Hepatocyte (in vitro differentiated cells): ENCODE measurements at regions not wholly inside any gene's neighbourhood (a gene's known extent, or its start where the extent isn't known, plus 50 kb on each side); places are given as distances from the start of the nearest gene placed in this dataset.

Source experiments
- EZH2 ChIP-seq: fragments of 200-600 bp; sonication (generic); IDR thresholded peaks from 2 replicates; pipeline ENCODE4 v1.6.1; 2016; ENCODE audit warnings: antibody characterized with exemption, mild to moderate bottlenecking, borderline replicate concordance
- EZH2phosphoT487 ChIP-seq: fragments of 200-600 bp; sonication (generic); IDR thresholded peaks from one replicate; pipeline ENCODE4 v1.6.1; 2018; ENCODE audit warnings: antibody characterized with exemption, mild to moderate bottlenecking, low read depth, moderate library complexity; ENCODE audit not compliant: unreplicated experiment, severe bottlenecking
- TF ChIP-seq, protein P1 (sequence below): fragments of 200-600 bp; sonication (generic); IDR thresholded peaks from 2 replicates; pipeline ENCODE4 v1.5.1; 2016; ENCODE audit warnings: antibody characterized with exemption, mild to moderate bottlenecking; ENCODE audit not compliant: poor library complexity

DNA sequence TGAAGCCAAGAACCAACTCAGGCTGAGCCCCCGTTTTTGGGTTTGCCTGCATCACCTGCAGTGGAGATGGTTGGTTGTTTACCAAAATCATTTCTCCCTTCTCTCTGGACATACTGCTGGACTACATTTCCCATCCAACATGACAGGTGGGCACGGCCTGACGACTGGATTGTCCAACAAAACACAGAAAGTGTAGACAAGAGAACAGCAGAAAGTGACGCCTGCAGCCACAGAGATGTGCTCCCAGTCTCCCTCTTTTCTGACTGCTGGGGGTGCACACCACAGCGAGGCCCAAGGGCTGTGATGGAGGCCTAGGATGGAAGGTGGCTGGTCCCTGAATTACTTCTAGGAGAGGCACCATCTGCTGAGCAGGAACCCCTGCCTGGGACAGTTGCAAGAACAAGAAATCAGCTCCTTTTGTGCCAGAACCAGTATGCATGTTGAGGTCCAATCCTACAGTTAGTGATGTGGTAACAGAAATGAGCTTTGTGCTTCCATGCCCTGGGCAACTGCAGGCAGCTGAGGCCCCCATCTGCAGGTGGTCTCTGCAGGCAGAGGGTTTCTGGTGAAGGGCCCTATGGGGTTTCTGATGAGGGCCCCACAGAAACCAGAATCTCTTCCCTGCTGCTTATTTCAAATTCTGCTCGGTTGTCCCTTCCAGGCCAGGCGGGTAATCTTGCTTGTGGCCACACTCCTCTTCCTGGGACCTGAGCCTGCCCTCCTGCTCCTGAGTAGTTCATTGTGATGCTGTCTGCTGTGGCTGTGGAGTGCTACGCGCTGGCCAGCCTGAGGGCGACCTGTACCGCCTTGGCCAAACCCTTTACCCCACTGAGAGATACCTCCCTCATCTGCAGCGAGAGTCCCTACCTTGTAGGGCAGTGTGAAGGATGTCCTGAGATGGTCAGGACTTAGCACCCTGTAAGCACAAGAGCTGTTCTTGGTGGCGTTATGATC is 168.3 kb downstream of the ASB1 start:
- TF ChIP-seq, protein P1, sequence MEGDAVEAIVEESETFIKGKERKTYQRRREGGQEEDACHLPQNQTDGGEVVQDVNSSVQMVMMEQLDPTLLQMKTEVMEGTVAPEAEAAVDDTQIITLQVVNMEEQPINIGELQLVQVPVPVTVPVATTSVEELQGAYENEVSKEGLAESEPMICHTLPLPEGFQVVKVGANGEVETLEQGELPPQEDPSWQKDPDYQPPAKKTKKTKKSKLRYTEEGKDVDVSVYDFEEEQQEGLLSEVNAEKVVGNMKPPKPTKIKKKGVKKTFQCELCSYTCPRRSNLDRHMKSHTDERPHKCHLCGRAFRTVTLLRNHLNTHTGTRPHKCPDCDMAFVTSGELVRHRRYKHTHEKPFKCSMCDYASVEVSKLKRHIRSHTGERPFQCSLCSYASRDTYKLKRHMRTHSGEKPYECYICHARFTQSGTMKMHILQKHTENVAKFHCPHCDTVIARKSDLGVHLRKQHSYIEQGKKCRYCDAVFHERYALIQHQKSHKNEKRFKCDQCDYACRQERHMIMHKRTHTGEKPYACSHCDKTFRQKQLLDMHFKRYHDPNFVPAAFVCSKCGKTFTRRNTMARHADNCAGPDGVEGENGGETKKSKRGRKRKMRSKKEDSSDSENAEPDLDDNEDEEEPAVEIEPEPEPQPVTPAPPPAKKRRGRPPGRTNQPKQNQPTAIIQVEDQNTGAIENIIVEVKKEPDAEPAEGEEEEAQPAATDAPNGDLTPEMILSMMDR = no peak
- TF ChIP-seq EZH2 = no peak
- no peak for TF ChIP-seq EZH2phosphoT487
